A549 (cell line): ENCODE measurements at regions not wholly inside any gene's neighbourhood (a gene's known extent, or its start where the extent isn't known, plus 50 kb on each side); places are given as distances from the start of the nearest gene placed in this dataset.

Source experiments
- BHLHE40 ChIP-seq: IDR thresholded peaks from 2 replicates; pipeline ENCODE4 v1.6.1; 2012; ENCODE audit warnings: low read depth, low read length, inconsistent platforms
- CTCF ChIP-seq: fragments of >200 bp; sonication (Bioruptor Twin); formaldehyde crosslinking; IDR thresholded peaks from 3 replicates; pipeline ENCODE4 v1.5.1; 2016
- POLR2AphosphoS2 ChIP-seq: conservative IDR thresholded peaks from 2 replicates; pipeline ENCODE4 v1.6.1; 2012; ENCODE audit warnings: low read length, improper control_type of control experiment, inconsistent platforms
- USF2 ChIP-seq: fragments of 450-650 bp; IDR thresholded peaks from 2 replicates; pipeline ENCODE4 v1.6.1; 2014; ENCODE audit warnings: antibody characterized with exemption

DNA sequence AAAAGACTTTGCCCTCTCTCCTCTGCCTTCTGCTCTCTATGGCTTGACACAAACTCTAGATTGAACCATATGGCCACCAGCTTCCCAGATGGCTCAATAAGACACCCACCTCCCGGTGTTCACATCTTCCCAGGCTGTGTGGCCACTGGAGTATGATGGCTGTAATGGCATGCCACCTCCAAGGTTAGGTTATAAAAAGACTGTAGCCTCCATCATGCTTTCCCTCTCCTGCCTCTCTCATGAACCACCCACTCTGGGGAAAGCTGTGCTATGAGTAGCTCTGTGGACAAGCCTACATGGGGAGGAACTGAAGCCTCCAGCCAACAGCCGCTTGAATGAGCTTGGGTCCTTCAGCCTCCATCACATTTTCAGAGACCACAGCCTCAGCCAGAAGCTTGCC, 479.2 kb downstream of the MIAT start:
- TF ChIP-seq CTCF (no peak), USF2 (no peak), POLR2AphosphoS2 (no peak), BHLHE40 (no peak)
